RCC 7860 (cell line): ENCODE measurements at regions not wholly inside any gene's neighbourhood (a gene's known extent, or its start where the extent isn't known, plus 50 kb on each side); places are given as distances from the start of the nearest gene placed in this dataset.
"Not testable (repeated sequence)": the region's sequence is repeated elsewhere in the genome, so short reads cannot be mapped to it uniquely, and the experiment has no call there.

Source experiments
- DNase-seq: peaks from one replicate; pipeline ENCODE4 v3.0.0-alpha.2; 2015; ENCODE audit warnings: low spot score
- FAIRE-seq: peaks from 2 replicates; lab custom pipeline; 2012; peaks lifted over from hg19 to GRCh38; lab: Jason Lieb, UNC

DNA sequence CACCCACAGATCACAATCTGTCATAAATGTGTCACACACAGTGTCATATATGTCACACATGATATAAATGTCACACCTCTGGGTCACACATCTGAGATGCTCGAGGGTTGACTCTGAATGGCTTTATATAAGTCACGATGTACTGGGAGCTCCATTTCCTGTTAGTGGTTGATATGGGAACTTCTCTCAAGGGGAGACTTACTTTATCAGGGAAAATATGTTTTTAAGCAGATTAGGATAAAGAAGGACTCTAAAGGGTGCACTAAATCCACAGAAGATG is 83.9 kb upstream of the MEF2A start:
- DNase-seq: no peak
- FAIRE-seq: no peak

DNA sequence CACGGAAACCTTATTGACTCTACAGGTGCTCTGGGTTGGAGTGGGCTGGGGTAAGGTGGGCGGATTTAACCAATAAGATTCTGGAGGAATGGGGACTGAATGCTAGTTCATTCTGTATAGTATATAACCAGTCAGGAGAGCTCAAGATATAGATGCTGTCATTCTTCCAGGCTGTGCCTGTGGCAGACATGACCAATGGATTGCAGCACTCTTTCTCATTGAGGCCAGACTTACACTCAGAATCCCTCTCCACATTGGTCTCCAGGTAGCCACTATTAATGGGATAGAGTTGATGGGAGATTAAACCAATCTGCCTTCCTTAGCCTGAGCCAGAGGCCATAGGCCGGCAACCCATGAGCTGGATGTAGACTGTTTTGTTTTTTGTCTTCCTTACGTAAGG is 82.8 kb upstream of the MEF2A start:
- no peak for DNase-seq

DNA sequence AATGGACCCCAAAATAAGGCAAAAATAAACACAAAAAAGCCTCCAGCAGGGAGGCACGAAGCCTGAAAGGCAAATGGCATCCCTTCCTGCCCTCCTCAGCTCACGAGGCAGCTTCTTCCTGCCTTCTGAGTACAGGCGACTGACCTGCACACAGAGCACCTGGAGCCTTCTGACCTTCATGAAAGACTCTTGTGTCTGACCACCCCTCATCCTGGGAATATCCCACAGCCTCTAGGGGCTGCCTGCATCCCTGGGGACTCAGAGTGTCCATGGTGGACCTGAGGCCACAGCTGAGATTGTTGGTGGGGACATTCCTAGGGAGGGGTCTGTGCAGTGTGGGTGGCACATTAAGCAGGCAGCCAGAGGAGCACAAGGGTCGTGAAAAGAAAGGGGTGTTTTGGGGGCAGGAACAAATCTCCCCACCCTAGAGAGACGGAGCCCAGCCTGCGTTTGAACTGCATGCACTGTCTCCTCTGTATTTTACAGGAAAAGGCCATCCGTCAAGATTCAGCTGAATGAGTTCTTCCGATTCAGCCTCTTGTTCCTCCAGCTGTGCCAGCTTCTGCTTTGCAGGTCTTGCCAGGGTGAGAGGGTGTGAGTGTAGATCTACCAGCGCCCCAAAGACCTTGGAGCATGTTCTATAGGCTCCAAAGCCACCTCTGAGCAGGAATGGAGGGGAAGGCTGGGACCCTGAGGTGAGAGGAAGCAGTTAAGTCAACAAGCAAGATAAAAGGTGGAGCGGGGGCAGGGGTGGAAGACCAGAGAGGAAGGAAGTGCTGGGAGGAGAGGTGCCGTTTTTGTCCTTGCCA is 80.4 kb upstream of the MEF2A start:
- DNase-seq (no peak), FAIRE-seq (no peak)

More for the DNA sequence above, 82.8 kb upstream of the MEF2A start:
- no peak for FAIRE-seq

DNA sequence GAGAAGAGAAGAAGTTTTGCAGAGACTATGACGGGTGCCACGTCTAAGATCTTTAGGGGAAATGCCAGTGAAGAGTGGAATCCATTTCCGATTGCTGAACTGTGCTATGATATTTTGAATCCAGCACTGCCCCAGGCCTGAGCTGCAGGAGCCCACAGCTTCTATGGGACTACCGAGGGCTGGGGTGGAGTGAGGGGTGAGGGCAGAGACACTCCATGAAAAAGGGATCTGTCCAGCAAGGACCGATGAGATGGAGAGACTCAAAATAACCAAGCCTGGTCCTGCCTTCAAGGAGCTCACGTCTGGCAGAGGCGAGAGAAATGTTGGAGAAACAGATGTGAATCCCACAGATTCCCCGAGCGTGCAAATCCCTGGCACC is 79.8 kb upstream of the MEF2A start:
- FAIRE-seq: no peak
- DNase-seq: no peak

DNA sequence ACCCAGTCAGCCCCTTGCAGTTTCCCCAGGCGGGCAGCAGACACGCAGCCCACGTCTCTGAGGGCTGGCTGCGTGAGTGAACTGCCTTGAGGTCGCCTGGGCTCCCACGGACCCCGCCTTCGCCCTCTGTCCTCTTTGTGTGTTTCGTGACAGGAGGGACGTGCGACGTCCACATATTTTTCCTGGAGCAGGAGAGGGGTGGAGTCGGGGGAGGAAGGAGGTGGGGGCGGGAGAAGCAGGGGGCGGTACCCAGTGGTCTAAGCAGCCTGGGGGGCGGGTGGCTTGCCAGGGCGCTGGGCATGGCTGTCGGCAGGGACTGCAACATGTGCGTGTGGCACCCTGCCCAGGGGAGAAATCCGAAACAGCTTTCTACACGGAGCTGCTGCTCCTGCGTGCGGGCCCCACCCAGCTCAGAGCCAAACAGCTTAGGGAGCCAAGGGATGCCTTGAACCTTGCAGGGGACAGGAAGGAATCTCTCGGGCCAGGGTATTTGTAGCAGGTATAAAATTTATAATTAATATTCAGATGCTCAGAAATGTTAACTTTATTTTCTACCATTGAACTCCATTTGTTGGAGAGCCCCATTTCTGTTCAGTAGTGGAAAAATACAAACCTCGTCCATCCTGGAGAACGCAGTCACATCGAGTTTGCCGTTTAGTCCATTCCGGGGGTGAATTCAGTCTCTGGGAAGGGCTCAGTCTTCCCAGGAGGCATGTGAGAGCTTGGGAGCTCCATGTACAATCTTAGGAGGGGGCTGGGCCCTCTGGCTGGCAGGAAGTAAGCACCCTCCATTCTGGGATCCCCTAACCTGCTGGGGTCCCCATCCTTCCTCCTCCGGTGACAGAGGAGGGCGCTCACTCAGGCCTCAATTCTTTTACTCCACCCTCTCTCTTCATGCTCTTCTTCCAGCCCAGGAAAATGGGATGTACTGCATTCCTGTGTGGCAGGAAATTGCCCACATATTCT is 79.1 kb upstream of the MEF2A start:
- no peak for FAIRE-seq
- no peak for DNase-seq

DNA sequence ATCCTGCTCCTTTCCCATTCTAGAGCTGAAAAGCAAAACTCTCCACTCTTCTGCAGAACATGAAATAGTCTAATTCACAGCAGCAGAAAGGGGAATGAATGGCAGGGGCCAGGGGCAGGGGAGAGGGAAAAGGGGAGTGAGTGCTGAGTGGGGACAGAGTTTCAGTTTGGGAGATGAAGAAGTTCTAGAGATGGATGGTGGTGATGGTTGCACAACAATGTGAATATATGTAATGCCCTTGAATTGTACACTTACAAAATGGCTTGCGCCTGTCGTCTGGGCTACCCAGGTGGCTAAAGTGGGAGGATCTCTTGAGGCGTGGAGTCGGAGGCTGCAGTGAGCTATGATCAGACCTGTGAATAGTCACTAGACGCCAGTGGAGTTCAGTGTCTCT is 78.5 kb upstream of the MEF2A start:
- FAIRE-seq: no peak
- no peak for DNase-seq

DNA sequence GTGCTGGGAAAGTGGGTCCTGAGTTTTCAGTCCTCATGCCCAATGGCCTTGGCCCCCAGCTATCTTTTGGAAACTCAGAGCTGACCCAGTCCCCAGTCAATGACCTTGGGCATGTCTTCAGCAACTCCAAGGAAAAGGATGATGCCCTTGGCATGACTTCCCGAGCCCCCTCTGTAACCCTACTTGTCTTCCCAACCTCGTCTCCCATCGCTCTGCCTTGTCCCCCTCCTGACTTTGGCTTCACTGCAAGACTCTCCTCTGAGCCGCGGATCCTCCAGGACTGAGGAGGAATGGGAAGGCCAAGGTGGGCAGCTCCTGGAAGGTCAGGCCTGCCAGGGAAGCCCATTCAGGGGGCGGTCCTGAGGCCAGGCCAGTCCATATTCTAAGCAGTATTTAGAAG is 73.5 kb upstream of the MEF2A start:
- DNase-seq: no peak
- FAIRE-seq: no peak

DNA sequence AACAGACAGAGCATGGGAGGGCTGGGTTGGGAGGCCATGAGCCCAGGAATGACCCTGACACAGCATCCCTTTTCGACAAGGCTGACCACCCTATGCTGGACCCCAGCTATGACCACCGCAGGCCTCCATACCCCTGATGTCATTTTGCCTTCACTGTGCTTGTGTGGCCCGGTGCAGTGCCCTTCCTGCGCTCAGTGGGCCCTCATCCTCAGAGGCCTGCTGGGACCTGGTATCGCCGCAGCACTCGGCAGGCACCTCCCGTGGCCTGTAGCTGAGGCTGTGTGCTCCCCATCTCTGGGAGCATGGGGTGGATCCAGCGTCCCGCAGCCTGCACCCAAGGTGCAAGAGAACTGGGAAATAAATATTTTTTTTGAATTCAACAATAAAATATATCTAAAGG is 73.1 kb upstream of the MEF2A start:
- FAIRE-seq (no peak), DNase-seq (no peak)

DNA sequence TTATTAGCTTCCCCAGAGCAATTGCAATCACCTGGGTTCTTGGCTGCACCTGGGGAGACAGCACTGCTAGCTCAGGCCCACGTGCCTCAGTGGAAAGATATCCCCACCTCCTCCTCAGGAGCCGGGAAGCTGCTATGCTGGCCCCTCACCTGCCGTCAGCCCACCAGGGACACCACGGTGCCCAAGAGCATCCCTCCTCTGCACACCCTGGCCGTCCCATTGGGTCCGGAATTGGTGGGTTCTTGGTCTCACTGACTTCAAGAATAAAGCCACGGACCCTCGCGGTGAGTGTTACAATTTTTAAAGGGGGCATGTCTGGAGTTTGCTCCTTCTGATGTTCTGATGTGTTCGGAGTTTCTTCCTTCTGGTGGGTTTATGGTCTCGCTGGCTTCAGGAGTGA is 72.3 kb upstream of the MEF2A start:
- FAIRE-seq (no peak), DNase-seq (no peak)

DNA sequence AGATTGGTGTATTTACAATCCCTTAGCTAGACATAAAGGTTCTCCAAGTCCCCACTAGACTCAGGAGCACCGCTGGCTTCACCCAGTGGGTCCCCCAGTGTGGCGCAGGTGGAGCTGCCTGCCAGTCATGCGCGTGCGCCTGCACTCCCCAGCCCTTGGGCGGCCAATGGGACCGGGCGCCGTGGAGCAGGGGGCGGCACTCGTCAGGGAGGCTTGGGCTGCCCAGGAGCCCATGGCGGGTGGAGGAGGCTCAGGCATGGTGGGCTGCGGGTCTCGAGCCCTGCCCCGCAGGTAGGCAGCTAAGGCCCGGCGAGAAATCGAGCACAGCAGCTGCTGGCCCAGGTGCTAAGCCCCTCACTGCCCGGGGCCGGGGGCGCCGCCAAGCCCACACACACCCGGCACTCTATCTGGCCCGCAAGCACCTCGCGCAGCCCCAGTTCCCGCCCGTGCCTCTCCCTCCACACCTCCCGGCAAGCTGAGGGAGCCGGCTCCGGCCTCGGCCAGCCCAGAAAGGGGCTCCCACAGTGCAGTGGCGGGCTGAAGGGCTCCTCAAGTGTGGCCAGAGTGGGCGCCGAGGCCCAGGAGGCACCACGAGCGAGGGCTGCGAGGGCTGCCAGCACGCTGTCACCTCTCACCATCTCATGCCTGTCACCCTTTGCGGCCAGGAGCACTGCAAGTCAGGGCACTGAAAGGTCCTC is 71.1 kb upstream of the MEF2A start:
- DNase-seq, FAIRE-seq: not testable (repeated sequence)

DNA sequence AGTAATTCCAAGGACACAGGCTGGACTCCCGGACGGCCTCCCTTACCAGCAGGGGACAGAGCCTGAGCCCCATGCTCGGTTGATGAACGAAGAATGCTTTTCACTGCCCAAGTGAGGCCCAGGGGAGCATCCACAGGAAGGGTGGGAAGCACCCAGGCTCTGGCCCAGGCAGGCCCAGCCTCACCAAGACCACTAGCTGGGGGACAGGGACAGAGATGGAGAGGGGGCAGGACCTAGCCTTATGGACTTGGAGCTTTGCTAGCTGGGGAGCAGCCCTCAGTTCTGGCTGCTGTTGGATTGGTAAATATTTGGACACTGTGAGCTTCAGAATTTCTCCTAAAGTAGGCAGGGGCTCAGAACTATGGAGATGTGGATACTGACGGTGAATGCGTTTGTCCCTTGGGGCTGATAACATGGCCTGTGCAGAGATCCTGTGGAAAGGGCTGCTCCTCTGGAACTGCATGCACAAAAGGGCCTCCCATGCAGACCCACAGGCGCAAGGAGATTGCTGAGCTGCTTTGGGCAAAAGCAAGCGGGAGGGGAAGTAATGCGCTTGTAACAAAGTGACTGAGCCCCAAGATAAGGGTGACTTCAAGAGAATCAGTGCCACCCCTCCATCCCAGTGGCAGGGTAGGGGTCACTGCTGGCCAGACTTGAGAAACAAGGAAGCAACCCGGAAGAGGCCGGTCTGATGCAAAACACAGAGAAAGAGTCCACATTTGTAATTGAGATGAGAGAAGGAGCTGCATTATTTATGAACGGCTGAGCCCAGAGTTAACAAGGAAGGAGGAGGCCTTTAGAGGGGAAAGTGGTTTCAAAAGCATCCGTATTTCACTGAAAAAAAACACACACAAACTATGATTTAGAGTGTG is 70.1 kb upstream of the MEF2A start:
- DNase-seq: no peak
- FAIRE-seq: no peak

DNA sequence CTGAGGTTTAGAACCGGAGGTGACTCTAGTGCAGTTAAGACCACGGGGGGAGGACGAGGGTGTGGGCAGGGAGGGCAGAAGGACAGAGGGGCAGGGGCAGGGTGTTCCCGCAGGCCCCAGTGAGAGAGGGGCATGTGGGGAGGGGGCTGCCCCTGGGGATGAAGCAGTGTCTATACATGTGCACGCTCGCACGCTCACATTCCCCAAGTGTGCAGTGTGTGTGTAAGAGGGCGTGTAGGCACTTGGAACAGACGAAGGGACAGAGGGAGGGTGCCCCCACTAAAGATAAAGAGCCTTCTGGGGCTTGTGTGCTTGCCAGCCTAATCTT is 69.5 kb upstream of the MEF2A start:
- FAIRE-seq (no peak), DNase-seq (no peak)

DNA sequence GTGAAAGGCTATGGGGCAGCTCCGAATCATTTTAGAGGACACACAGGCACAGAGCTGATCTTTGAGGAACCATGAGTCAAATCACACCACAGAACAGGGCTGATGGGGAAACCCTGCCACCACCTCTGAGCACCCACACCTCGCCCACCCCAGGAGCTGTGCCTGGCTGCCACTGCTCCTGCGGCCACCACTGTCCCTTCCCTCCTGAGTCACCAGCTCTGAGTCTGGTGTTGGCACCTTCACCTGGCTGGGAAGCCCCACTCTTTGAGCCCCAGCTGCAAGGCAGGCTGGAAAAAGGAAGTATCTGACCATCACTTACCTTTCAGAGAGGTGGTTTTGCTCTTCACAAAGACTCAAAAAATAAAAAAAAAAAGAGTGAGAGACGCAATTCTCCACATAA is 63.6 kb upstream of the MEF2A start:
- FAIRE-seq (no peak), DNase-seq (no peak)

DNA sequence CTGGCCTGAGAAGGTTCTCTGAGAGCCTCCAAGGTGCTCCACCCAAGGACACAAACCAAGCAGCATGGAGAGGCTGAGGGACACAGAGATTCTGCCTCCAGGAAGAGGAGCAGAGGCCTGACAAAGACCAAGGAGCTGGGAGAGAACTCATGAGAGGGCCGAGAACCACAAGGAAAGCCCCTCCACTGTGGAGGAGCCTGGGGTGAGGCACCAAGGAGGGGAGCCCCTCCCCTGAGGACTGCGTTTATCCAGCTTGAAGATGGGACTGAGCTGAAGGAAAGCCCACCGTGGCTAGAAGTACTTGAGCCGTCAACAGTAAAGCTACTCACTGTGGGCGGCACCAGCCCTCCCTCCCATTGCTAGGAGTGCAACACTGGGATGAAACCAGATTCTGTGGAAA is 63.1 kb upstream of the MEF2A start:
- FAIRE-seq (no peak), DNase-seq (no peak)

DNA sequence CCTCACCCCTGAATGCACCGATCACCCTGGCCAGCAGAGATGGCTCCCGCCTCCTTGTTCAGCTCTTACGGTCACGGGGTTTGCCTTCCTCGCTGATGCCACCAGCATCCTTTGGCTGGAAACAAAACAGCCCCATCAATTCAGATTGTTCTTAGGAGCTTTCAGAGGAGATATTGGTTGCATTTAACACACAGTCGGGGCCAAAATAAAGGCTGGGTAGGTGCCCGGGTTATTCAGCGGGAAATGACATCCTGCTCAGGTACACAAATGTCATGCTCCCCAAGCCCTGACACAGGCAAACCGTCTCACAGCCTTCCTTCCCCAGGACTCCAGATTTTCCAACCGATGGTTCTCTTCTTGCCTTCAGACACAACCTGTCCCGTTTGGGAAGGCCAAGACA is 62.4 kb upstream of the MEF2A start:
- DNase-seq: no peak
- no peak for FAIRE-seq

DNA sequence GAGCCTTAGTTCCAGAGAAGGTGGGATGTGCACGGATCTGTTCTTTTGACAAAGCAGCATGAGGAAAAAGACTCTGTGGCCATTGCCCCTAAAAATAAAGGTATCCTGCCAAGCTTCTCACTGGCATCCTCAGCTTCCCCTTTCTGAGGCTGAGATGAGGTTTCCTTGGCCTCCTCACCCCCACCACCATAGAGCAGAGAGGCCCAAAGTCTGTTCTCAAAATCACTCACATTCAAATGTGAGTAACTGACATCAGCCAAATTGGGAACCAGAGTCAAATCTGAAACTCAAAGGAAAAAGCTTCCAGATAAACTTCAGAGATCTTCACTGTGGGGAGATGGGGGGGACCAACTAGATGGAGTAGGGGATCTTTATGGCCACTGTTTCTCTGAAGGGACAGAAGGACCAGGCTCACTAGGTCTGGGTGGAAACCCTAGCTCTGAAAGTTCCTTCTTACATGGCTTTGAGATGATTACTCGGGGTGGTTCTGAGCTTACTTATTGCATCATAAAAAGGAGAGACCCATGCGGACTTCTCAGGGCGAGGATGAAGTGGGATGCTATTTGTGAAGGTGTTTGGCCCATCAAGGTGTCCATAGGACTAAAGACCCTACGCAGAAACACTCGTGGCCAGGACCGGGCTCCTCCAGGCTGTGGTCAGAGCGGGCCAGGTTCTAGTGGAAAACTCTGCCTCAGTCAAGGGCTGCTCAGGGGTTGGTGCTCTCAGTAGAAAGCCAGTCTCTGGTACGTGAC is 61.5 kb upstream of the MEF2A start:
- no peak for DNase-seq
- no peak for FAIRE-seq

DNA sequence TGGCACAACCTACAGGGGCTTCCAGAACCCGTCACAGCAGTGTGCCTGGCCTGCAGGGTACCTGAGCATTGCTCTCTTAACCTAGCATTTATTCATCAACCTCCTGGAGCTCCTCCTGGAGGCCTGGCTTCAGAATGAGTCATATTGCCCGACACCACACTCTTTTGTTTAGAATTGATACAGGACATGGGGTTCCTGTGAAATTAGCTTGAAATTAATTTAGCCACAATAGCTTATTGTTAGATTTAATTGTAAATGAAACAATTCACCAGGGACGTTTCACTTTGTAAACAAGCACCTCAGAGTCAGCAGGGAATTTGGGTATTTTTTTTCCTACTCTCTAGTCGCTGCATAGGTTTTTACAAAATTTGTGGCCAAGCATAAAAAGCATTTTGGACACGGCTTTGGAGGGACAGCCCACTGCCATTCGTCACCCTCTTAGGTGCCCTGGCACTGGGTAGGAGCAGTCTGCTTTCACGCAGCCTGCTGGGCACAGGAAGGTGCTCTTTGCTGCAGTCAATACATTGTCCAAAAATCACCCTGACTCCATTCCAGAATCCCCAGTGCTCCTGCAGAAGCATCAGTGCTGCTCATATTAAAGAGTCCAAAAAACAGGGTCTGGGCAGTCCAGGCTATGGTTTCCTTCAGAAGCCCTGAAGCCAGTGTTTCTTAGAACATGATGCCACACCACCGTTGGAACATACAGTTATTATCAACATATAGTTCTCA is 60.8 kb upstream of the MEF2A start:
- DNase-seq: no peak
- no peak for FAIRE-seq

DNA sequence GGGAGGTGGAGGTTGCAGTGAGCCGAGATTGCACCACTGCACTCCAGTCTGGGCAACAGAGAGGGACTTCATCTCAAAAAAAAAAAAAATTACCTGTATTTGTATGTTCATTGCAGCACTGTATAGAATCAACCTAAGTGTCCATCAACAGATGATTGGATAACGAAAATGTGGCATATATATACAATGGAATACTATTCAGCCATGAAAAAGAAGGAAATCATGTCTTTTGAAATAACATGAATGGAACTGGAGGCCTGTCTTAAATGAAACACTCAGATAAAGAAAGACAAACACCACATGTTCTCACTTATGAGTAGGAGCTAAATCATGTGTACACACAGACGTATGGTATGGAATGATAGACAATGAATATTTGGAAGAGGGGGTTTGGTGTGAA is 59.4 kb upstream of the MEF2A start:
- no peak for FAIRE-seq

DNA sequence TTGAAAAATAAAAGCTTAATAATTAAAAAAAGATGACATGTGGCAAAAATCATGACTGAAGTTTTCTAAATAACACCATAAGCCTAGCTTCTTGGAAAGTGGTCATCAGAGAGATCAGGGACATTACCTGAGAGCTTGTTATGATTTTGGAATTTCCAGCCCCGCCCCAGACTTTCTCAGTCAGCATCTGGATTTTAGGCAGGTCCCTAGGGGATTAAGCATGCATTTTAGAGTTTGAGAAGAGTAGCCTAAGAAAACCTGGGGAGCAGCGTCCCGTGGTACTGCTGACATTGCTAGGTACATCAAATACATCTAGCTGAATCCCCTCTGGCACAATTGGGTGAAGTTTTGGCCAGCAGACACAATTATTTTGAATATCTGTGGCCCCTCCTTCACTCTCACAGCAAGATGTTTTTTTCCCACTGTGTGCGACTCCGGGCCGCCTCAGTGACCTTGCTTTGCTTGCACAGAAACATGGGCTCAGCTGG is 58.7 kb upstream of the MEF2A start:
- FAIRE-seq (no peak), DNase-seq (no peak)

More for the DNA sequence above, 59.4 kb upstream of the MEF2A start:
- no peak for DNase-seq
